ENCODE measurements at regions not wholly inside any gene's neighbourhood (a gene's known extent, or its start where the extent isn't known, plus 50 kb on each side); places are given as distances from the start of the nearest gene placed in this dataset.

DNA sequence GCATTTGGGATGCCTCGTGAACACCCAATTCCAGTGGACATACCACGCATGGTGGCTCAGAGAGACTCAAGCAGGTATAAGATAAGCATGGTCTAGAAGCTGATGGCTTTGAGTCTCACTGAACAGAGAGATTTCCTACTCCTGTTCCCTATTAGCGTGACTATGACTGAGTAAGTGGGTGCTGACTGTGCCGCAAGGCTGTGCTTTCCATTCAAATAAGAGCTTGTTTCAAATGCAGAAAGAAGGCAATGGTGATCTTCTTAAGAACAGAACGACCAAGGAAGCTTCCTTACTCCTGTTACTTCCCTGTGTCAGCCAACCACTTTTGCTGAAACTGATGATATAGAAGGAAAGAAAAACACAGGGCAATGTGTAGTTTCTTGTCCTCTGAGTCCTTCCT lies 63.5 kb upstream of the IGFBP2 start:
- H2BK15ac ChIP-seq (ENCODE audit: low read length), result no peak overlapping the region
- H2AFZ ChIP-seq (ENCODE audit: low read length), result peak overlapping the region; percentile 81; the same call in 1 of the 2 replicates
- H4K5ac ChIP-seq (ENCODE audit: insufficient read length, low read depth, low read length), result no peak overlapping the region
- H3K4ac ChIP-seq (replicated peaks; ENCODE audit: insufficient read length, low read depth, low read length), result peak overlapping the region; percentile 15
- H3K18ac ChIP-seq (ENCODE audit: extremely low read depth, low read length), result no peak overlapping the region
- no peak overlapping the region for H2AK5ac ChIP-seq (ENCODE audit: low read depth, low read length)
- H3K23ac ChIP-seq (ENCODE audit: insufficient read length), result no peak overlapping the region
- H3K79me1 ChIP-seq (ENCODE audit: low read depth, low read length), result no peaks in the 10 kb centered on the region
- H3K27ac ChIP-seq (ENCODE audit: low read depth, low read length), result no peak overlapping the region
- peaks cover 0 to 5% (median 1%) of the 10 kb centered on the region in 4 experiments; a peak in 3 of 7 replicates for H3K4me1 ChIP-seq (replicated peaks in 1 of 4; ENCODE audit: control insufficient read depth in 3 of 4, insufficient read depth in 4 of 4, low read length in 3 of 4)
- H3K4me3 ChIP-seq (ENCODE audit: extremely low read depth in 1 of 4, insufficient read depth in 2 of 4, low read depth in 3 of 4, low read length in 4 of 4), result peak overlapping the region in 1 of 4 experiments; percentile 9; a peak in 1 of 8 replicates
- H2BK5ac ChIP-seq (ENCODE audit: low read depth, low read length), result peak overlapping the region; percentile 37; the same call in 1 of the 2 replicates
- DNase-seq (ENCODE audit: low read depth in 1 of 2, low spot score in 2 of 2) (no peak), FAIRE-seq (peak; percentile 39)
- H2BK20ac ChIP-seq (ENCODE audit: low read length), result no peak overlapping the region
- no peaks in the 10 kb centered on the region for H3K79me2 ChIP-seq (ENCODE audit: control insufficient read depth in 1 of 2, insufficient read depth in 2 of 2, low read length in 2 of 2)
- no peak overlapping the region for H4K91ac ChIP-seq (replicated peaks; ENCODE audit: insufficient read length, low read length)
- no peak overlapping the region; a peak in 1 of 7 replicates for H3K9ac ChIP-seq (replicated peaks in 1 of 4; ENCODE audit: extremely low read depth in 1 of 4, low read depth in 3 of 4, low read length in 3 of 4)
- H4K20me1 ChIP-seq (replicated peaks in 1 of 2; ENCODE audit: control insufficient read depth in 1 of 2, insufficient read depth in 2 of 2, low read length in 2 of 2), result no peaks in the 10 kb centered on the region
- CTCF ChIA-PET (ENCODE audit: partially characterized antibody), result interaction anchor here (1.2 to 1.9 kb wide), 4 partner anchors 14 to 53 kb away, joined by 3 to 6 read pairs (median 4); no protein-coding TSS in a partner anchor
- no peak overlapping the region for H3K56ac ChIP-seq (replicated peaks; ENCODE audit: insufficient read length, low read depth, low read length)
- H3K9me3 ChIP-seq (ENCODE audit: insufficient read depth in 2 of 2, low read depth in 1 of 2, low read length in 1 of 2), result peaks cover 3 to 8% of the 10 kb centered on the region in 2 experiments; a peak in 3 of 4 replicates
- no peaks in the 10 kb centered on the region; a peak in 1 of 7 replicates for H3K27me3 ChIP-seq (replicated peaks in 1 of 4; ENCODE audit: control insufficient read depth in 3 of 4, extremely low read depth in 1 of 4, insufficient read depth in 3 of 4, low read length in 3 of 4)
- no peak overlapping the region for H4K8ac ChIP-seq (ENCODE audit: extremely low read depth, insufficient read depth, low read length)
- H3K14ac ChIP-seq (ENCODE audit: insufficient read length), result no peak overlapping the region
- H2BK12ac ChIP-seq (ENCODE audit: low read depth, low read length), result no peak overlapping the region; the same call in 1 of the 2 replicates
- 47% methylated on average over 5 of the region's 5 CpGs; no CpG with 5 or more reads in 1 of the 2 experiments for WGBS, 2 experiments (ENCODE audit: extremely low coverage in 1 of 2, insufficient coverage in 1 of 2, insufficient read length in 1 of 2, insufficient replicate concordance in 2 of 2, low coverage in 1 of 2, low lambda C conversion rate in 2 of 2, missing lambda C conversion rate in 1 of 2)
- H3K23me2 ChIP-seq (ENCODE audit: low read depth, low read length), result no peaks in the 10 kb centered on the region
- H3K4me2 ChIP-seq (ENCODE audit: insufficient read depth in 1 of 2, low read depth in 2 of 2, low read length in 2 of 2), result peak overlapping the region in 1 of 2 experiments; percentile 32; a peak in 2 of 4 replicates
- POLR2A ChIA-PET (ENCODE audit: partially characterized antibody), result interaction anchor here (0.9 kb wide), 1 partner anchor 14 kb away, joined by 5 read pairs; no protein-coding TSS in a partner anchor
- no peaks in the 10 kb centered on the region for H3K36me3 ChIP-seq (ENCODE audit: control insufficient read depth in 2 of 4, insufficient read depth in 4 of 4, low read length in 3 of 4)
- H2BK120ac ChIP-seq (replicated peaks; ENCODE audit: low read depth, low read length), result no peak overlapping the region
- no peak for TF ChIP-seq SAP30 (IDR thresholded peaks at IDR 0.05; ENCODE audit: insufficient read depth, insufficient replicate concordance, low read length)
- no peak for TF ChIP-seq NRF1 (IDR thresholded peaks at IDR 0.05; ENCODE audit: low read depth, low read length)
- no peak for TF ChIP-seq RBBP5 (IDR thresholded peaks at IDR 0.05; ENCODE audit: borderline replicate concordance, low read depth, low read length)
- no peak for TF ChIP-seq SP4 (IDR thresholded peaks at IDR 0.05; ENCODE audit: low read length)
- no peak for TF ChIP-seq CHD1 (IDR thresholded peaks at IDR 0.05; ENCODE audit: low read depth, low read length)
- TF ChIP-seq SP2 (IDR thresholded peaks at IDR 0.05; ENCODE audit: low read length), result no peak
- TF ChIP-seq YY1 (IDR thresholded peaks at IDR 0.05; ENCODE audit: low read depth, low read length), result no peak
- no peak for TF ChIP-seq JUN (IDR thresholded peaks at IDR 0.05; ENCODE audit: low read depth, low read length)
- TF ChIP-seq, protein P1, sequence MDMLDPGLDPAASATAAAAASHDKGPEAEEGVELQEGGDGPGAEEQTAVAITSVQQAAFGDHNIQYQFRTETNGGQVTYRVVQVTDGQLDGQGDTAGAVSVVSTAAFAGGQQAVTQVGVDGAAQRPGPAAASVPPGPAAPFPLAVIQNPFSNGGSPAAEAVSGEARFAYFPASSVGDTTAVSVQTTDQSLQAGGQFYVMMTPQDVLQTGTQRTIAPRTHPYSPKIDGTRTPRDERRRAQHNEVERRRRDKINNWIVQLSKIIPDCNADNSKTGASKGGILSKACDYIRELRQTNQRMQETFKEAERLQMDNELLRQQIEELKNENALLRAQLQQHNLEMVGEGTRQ (IDR thresholded peaks at IDR 0.05; ENCODE audit: low read length), result no peak
- TF ChIP-seq, protein P2, sequence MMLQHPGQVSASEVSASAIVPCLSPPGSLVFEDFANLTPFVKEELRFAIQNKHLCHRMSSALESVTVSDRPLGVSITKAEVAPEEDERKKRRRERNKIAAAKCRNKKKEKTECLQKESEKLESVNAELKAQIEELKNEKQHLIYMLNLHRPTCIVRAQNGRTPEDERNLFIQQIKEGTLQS (IDR thresholded peaks at IDR 0.05; ENCODE audit: insufficient read depth, low read depth, low read length), result no peak
- TF ChIP-seq RNF2 (IDR thresholded peaks at IDR 0.05; ENCODE audit: borderline replicate concordance, low read depth, low read length, missing control alignments, poor library complexity, severe bottlenecking), result no peak
- TF ChIP-seq EZH2 (IDR thresholded peaks at IDR 0.05; ENCODE audit: low read depth, low read length, severe bottlenecking), result no peak
